ENCODE measurements at regions not wholly inside any gene's neighbourhood (a gene's known extent, or its start where the extent isn't known, plus 50 kb on each side); places are given as distances from the start of the nearest gene placed in this dataset.

- Histone ChIP-seq H3K79me1 (ENCODE audit: insufficient read depth, low read depth, low read length, poor library complexity, severe bottlenecking) (no peaks in the 10 kb centered on the region), H3K18ac (ENCODE audit: insufficient read length, low read depth, low read length) (no peak overlapping the region), H2BK20ac (ENCODE audit: low read depth, low read length, poor library complexity, severe bottlenecking) (no peak overlapping the region), H2AK5ac (ENCODE audit: insufficient read length, low read length) (no peak overlapping the region), H2BK120ac (ENCODE audit: low read depth, low read length, poor library complexity, severe bottlenecking) (no peak overlapping the region), H4K5ac (ENCODE audit: insufficient read length, low read depth, low read length) (no peak overlapping the region), H3K27ac (ENCODE audit: insufficient read length, low read depth, low read length) (no peak overlapping the region), H2AFZ (ENCODE audit: low read length) (no peak overlapping the region), H3K4me2 (ENCODE audit: insufficient read depth, insufficient read length, low read length) (no peak overlapping the region), H3K9ac (ENCODE audit: extremely low read depth, insufficient read length, low read length) (no peak overlapping the region), H3K79me2 (ENCODE audit: insufficient read depth, low read length) (no peaks in the 10 kb centered on the region), H2BK15ac (ENCODE audit: low read depth, low read length) (no peak overlapping the region), H4K91ac (ENCODE audit: insufficient read length, low read depth, low read length) (no peak overlapping the region), H3K23me2 (ENCODE audit: insufficient read length, low read depth, low read length, poor library complexity, severe bottlenecking) (no peaks in the 10 kb centered on the region), H2BK5ac (ENCODE audit: insufficient read length, low read length) (no peak overlapping the region), H3K4ac (ENCODE audit: low read depth, low read length) (no peak overlapping the region), H3K23ac (ENCODE audit: insufficient read length, low read depth, low read length) (no peak overlapping the region), H3K14ac (ENCODE audit: insufficient read depth, low read length) (no peak overlapping the region), H4K8ac (replicated peaks; ENCODE audit: insufficient read length, low read depth, low read length) (no peak overlapping the region), H3K56ac (ENCODE audit: insufficient read length, low read depth, low read length) (no peak overlapping the region), H3K4me1 (ENCODE audit: insufficient read depth, low read length) (no peaks in the 10 kb centered on the region), H3K27me3 (ENCODE audit: insufficient read depth, low read length) (no peaks in the 10 kb centered on the region), H3T11ph (ENCODE audit: low read length) (no peak overlapping the region), H3K9me3 (ENCODE audit: control insufficient read depth, low read depth, low read length) (no peaks in the 10 kb centered on the region), H2BK12ac (ENCODE audit: insufficient read length, low read depth, low read length) (no peak overlapping the region), H4K20me1 (ENCODE audit: control insufficient read depth, insufficient read depth, insufficient read length) (no peaks in the 10 kb centered on the region)
- TF ChIP-seq, protein P1, sequence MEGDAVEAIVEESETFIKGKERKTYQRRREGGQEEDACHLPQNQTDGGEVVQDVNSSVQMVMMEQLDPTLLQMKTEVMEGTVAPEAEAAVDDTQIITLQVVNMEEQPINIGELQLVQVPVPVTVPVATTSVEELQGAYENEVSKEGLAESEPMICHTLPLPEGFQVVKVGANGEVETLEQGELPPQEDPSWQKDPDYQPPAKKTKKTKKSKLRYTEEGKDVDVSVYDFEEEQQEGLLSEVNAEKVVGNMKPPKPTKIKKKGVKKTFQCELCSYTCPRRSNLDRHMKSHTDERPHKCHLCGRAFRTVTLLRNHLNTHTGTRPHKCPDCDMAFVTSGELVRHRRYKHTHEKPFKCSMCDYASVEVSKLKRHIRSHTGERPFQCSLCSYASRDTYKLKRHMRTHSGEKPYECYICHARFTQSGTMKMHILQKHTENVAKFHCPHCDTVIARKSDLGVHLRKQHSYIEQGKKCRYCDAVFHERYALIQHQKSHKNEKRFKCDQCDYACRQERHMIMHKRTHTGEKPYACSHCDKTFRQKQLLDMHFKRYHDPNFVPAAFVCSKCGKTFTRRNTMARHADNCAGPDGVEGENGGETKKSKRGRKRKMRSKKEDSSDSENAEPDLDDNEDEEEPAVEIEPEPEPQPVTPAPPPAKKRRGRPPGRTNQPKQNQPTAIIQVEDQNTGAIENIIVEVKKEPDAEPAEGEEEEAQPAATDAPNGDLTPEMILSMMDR (conservative IDR thresholded peaks at IDR 0.05), result no peak
- no peaks in the 10 kb centered on the region for H3K27me3 Mint-ChIP-seq (ENCODE audit: low read depth)
- no peak overlapping the region for H3K27ac Mint-ChIP-seq
- no peaks in the 10 kb centered on the region for H3K36me3 Mint-ChIP-seq (ENCODE audit: insufficient read depth in 1 of 3, low read depth in 3 of 3)
- WGBS (ENCODE audit: extremely low coverage, insufficient read length, low lambda C conversion rate), result no CpG with 5 or more reads among the region's 1 CpG
- no peak overlapping the region for H3K4me3 Mint-ChIP-seq
- no peaks in the 10 kb centered on the region for H3K9me3 Mint-ChIP-seq
- H3K4me1 Mint-ChIP-seq, result no peaks in the 10 kb centered on the region
- no peak for DNase-seq
Measured at GRCh38 chr5:27947088-27947487, 908.7 kb upstream of the CDH9 start.

Data from H9 (cell line).